PFSK-1 (cell line): ENCODE measurements at regions not wholly inside any gene's neighbourhood (a gene's known extent, or its start where the extent isn't known, plus 50 kb on each side); places are given as distances from the start of the nearest gene placed in this dataset.

ENCODE experiments used
- FOXP2 ChIP-seq: optimal IDR thresholded peaks from 2 replicates; pipeline ENCODE3; 2011; ENCODE audit warnings: borderline replicate concordance, control low read depth, inconsistent platforms; ENCODE audit not compliant: insufficient read depth; ENCODE audit errors: extremely low read length, extremely low read depth
- POLR2AphosphoS5 ChIP-seq: IDR thresholded peaks from 2 replicates; pipeline ENCODE4 v1.6.1; 2012; ENCODE audit warnings: low read depth, mild to moderate bottlenecking, control low read depth, low read length, moderate library complexity
- SIN3A ChIP-seq: IDR thresholded peaks from 2 replicates; pipeline ENCODE4 v1.6.1; 2012; ENCODE audit warnings: mild to moderate bottlenecking, low read length, moderate library complexity, borderline replicate concordance; ENCODE audit not compliant: insufficient read depth
- TAF1 ChIP-seq: IDR thresholded peaks from 2 replicates; pipeline ENCODE4 v1.6.1; 2012; ENCODE audit warnings: low read length, control low read depth, borderline replicate concordance; ENCODE audit not compliant: insufficient read depth
- TF ChIP-seq, protein P1 (sequence below), 2 experiments: IDR thresholded peaks; 2 replicates each; pipeline versions ENCODE4 v1.6.1 to v1.8.0; 2011 to 2012; ENCODE audit warnings: low read depth in 2 of 2, low read length in 2 of 2, control low read depth in 1 of 2, inconsistent platforms in 1 of 2, mild to moderate bottlenecking in 1 of 2, moderate library complexity in 1 of 2; ENCODE audit not compliant: insufficient read depth in 1 of 2

DNA sequence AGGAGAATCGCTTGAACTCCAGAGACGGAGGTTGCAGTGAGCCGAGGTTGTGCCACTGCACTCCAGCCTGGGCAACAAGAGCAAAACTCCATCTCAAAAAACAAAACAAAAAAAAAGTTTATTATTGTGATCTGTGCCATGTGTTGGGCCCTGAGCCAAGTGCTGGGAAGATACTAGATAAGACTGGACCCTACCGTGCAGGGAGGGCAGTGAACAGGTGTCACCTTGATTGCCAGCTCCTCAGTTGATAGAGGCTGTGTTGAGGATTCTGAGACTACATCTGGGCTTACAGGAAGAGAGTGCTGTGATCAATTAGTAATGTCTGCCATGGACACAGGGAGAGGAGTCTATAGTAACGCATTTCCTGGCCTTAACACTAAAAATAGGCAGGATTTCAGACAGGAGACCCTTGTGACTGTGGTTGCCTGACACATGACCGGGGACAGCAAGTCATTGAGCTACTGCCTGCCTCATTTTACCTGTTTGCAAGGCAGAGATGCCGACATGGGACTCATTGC lies 201.5 kb downstream of the C9orf50 start:
- no peak for TF ChIP-seq SIN3A
- no peak for TF ChIP-seq FOXP2
- TF ChIP-seq TAF1: no peak
- TF ChIP-seq, protein P1, sequence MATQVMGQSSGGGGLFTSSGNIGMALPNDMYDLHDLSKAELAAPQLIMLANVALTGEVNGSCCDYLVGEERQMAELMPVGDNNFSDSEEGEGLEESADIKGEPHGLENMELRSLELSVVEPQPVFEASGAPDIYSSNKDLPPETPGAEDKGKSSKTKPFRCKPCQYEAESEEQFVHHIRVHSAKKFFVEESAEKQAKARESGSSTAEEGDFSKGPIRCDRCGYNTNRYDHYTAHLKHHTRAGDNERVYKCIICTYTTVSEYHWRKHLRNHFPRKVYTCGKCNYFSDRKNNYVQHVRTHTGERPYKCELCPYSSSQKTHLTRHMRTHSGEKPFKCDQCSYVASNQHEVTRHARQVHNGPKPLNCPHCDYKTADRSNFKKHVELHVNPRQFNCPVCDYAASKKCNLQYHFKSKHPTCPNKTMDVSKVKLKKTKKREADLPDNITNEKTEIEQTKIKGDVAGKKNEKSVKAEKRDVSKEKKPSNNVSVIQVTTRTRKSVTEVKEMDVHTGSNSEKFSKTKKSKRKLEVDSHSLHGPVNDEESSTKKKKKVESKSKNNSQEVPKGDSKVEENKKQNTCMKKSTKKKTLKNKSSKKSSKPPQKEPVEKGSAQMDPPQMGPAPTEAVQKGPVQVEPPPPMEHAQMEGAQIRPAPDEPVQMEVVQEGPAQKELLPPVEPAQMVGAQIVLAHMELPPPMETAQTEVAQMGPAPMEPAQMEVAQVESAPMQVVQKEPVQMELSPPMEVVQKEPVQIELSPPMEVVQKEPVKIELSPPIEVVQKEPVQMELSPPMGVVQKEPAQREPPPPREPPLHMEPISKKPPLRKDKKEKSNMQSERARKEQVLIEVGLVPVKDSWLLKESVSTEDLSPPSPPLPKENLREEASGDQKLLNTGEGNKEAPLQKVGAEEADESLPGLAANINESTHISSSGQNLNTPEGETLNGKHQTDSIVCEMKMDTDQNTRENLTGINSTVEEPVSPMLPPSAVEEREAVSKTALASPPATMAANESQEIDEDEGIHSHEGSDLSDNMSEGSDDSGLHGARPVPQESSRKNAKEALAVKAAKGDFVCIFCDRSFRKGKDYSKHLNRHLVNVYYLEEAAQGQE (IDR thresholded peaks at IDR 0.05; ENCODE audit: insufficient read depth in 1 of 2, low read depth in 2 of 2, low read length in 2 of 2): no peak
- TF ChIP-seq POLR2AphosphoS5: no peak

DNA sequence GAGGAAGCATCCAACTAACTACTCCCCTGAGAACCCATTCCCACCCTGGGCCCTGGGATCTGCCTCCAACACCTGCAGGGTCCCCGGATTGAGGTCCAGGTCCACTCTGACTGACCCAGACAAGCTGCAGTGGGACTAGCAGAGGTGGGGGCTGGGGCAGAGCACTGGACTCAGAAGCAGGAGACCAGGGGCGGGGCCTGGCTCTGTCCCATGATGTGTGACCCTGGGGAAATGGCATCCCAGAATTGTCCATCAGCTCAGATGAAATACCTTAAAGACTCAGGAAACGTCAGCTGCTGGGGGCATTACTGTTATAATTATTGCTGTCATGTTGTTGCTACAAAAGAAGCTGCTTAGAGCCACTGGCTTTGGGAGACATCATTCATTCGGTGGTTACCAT lies 202.4 kb downstream of the C9orf50 start:
- TF ChIP-seq SIN3A (no peak), TAF1 (no peak), FOXP2 (no peak), POLR2AphosphoS5 (no peak)
- TF ChIP-seq, protein P1 (IDR thresholded peaks at IDR 0.05; ENCODE audit: insufficient read depth in 1 of 2, low read depth in 2 of 2, low read length in 2 of 2): no peak

DNA sequence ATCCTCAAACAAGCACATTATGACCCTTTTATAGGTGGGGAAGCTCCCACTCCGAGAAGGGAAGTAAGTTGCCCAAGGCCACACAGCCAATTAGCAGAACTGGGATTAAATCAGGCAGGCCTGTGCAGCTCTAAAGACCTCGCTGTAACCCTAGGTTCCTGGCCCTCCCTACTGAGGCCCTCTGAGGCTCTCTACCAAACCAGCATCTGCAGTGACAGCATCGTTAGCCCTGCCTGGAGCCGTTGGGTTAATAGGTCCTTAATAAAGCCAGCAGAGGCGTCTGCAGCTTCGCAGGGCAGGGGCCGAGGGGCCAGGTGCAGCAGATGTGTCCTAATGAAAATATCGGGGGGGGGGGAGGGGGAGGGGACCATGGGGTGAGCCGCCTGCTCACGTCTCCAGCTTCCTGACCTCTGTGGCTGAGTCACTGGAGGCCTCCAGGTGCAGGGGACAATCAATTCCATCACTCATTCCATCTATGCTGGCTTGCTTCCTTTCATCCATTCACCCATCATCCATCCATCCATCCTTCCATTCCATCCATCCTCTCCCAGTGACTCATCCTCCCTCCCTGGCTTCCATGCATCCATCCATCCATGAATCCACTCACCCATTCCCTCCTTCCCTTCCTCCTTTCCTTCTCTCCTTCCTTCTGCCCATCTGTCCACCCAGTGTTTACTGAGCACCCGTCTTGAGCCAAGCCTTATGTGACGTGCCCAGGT lies 203.9 kb downstream of the C9orf50 start:
- TF ChIP-seq TAF1: no peak
- no peak for TF ChIP-seq POLR2AphosphoS5
- TF ChIP-seq, protein P1 (IDR thresholded peaks at IDR 0.05; ENCODE audit: insufficient read depth in 1 of 2, low read depth in 2 of 2, low read length in 2 of 2): no peak
- no peak for TF ChIP-seq FOXP2
- no peak for TF ChIP-seq SIN3A

DNA sequence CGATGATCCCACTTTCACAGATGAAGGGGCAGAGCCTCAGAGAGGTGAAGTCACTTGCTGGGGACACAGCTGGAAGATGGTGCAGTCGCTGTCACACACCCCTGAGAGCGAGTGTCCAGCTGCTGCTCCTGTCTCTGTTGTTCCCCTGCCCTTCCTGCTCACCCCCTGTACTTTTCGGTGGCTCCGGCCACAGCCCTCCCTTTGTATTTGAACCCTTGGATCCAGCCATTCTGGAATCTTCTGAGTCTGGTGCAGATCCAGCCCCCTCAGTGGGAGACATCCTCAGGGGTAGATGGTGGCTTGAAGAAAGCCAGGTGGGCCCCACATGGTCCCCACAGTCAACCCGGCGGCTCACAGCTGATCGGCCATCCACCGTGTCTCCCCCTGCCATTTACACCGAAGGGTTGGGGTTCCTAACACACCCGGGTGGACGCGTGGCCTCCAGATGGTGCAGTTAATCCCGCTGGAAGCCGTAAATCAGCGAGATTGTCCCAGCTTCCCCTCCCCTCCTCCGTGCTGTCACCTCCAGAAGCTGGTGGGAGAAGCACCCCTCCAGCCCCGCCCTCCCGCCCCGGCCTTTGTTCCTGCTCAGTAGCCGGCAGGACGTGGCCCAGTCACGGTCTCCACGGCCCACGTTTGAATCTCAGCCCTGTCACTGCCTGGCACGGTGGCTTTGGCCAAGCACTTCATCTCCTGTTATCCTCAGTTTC lies 204.8 kb downstream of the C9orf50 start:
- no peak for TF ChIP-seq FOXP2
- TF ChIP-seq POLR2AphosphoS5: no peak
- TF ChIP-seq TAF1: no peak
- TF ChIP-seq SIN3A: no peak
- TF ChIP-seq, protein P1 (IDR thresholded peaks at IDR 0.05; ENCODE audit: insufficient read depth in 1 of 2, low read depth in 2 of 2, low read length in 2 of 2): no peak
